ENCODE measurements at regions not wholly inside any gene's neighbourhood (a gene's known extent, or its start where the extent isn't known, plus 50 kb on each side); places are given as distances from the start of the nearest gene placed in this dataset.
"Not testable (repeated sequence)": the region's sequence is repeated elsewhere in the genome, so short reads cannot be mapped to it uniquely, and the experiment has no call there.

DNA sequence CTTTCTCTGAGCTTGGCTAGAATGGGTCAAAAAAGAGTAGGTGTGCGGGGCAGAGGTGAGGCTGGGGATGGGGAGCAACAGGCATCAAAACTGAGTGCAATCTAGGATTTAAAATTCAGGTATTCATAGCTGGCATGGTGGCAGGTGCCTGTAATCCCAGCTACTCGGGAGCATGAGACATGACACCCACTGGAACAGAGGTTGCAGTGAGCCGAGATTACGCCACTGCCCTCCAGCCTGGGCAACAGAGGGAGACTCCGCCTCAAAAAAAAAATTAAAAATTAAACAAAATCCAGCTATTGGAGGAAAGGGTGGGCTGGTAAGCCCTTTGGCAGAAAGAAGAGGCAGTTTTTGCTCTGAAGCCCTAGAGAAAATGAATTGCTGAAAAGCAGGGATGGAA is 485.8 kb upstream of the PROK2 start:
- no peaks in the 10 kb centered on the region for H3K9me3 ChIP-seq
- TF ChIP-seq, protein P1, sequence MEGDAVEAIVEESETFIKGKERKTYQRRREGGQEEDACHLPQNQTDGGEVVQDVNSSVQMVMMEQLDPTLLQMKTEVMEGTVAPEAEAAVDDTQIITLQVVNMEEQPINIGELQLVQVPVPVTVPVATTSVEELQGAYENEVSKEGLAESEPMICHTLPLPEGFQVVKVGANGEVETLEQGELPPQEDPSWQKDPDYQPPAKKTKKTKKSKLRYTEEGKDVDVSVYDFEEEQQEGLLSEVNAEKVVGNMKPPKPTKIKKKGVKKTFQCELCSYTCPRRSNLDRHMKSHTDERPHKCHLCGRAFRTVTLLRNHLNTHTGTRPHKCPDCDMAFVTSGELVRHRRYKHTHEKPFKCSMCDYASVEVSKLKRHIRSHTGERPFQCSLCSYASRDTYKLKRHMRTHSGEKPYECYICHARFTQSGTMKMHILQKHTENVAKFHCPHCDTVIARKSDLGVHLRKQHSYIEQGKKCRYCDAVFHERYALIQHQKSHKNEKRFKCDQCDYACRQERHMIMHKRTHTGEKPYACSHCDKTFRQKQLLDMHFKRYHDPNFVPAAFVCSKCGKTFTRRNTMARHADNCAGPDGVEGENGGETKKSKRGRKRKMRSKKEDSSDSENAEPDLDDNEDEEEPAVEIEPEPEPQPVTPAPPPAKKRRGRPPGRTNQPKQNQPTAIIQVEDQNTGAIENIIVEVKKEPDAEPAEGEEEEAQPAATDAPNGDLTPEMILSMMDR (IDR thresholded peaks at IDR 0.05) = no peak
- no peaks in the 10 kb centered on the region for H3K27me3 ChIP-seq
- no peak for DNase-seq
- peaks cover 0 to 40% (median 31%) of the 10 kb centered on the region in 4 donors for H3K4me1 ChIP-seq
- intact Hi-C loops (cut with DNase I; ENCODE audit: low total_unique reads) = loop anchor here (10.0 kb wide), 1 partner anchor 316 kb away; no protein-coding TSS in a partner anchor
- no peaks in the 10 kb centered on the region for H3K36me3 ChIP-seq
- H3K4me3 ChIP-seq = no peak overlapping the region
- H3K27ac ChIP-seq = no peak overlapping the region

DNA sequence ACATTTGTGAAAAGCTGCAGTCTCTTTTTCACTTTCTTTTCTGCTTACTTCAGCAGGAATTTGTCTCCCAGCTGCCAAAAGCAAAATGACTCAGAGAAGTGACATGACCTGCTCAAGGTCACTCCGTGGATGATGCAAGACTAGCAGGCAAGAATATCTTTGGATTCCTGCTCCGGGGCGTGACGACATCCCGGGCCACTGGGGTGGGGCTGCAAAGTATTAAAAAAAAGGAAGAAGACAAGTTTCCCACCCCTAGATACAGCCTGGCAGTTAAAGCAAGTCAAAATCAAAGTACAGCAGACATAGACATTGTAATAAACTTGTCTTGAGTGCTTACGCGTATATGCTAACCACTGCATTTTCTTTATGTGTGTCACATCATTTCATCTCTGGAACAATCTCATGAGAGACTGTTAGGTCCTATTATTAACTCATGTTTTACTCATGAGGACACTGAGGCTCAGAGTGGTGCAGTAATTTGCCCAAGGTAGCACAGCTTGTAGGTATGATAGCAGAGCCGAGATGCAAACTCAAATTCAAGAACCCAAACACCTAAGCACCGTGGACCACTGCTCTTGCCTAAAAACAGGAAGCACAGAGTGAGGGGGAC is 485.2 kb upstream of the PROK2 start:
- DNase-seq = peak; percentile 95 to 97
- H3K4me3 ChIP-seq = no peak overlapping the region
- H3K9me3 ChIP-seq = no peaks in the 10 kb centered on the region
- no peaks in the 10 kb centered on the region for H3K36me3 ChIP-seq
- peaks cover 0 to 36% (median 31%) of the 10 kb centered on the region in 4 donors for H3K4me1 ChIP-seq
- TF ChIP-seq, protein P1 (IDR thresholded peaks at IDR 0.05) = no peak
- H3K27ac ChIP-seq = peak overlapping the region in 1 of 2 donors; percentile 47
- intact Hi-C loops (cut with DNase I; ENCODE audit: low total_unique reads) = loop anchor here (10.0 kb wide), 1 partner anchor 315 kb away; no protein-coding TSS in a partner anchor
- no peaks in the 10 kb centered on the region for H3K27me3 ChIP-seq

GRCh38 chr3:72269475-72269874 is 484.5 kb upstream of the PROK2 start:
- H3K4me3 ChIP-seq = no peak overlapping the region
- H3K36me3 ChIP-seq = no peaks in the 10 kb centered on the region
- intact Hi-C loops (cut with DNase I; ENCODE audit: low total_unique reads) = loop anchor here (10.0 kb wide), 1 partner anchor 175 kb away; no protein-coding TSS in a partner anchor
- H3K4me1 ChIP-seq = peaks cover 0 to 29% (median 28%) of the 10 kb centered on the region in 4 donors
- TF ChIP-seq, protein P1 (IDR thresholded peaks at IDR 0.05) = no peak
- no peak for DNase-seq
- H3K9me3 ChIP-seq = no peaks in the 10 kb centered on the region
- H3K27ac ChIP-seq = peak overlapping the region; percentile 37 to 47
- no peaks in the 10 kb centered on the region for H3K27me3 ChIP-seq

GRCh38 chr3:72266921-72267524 is 482.1 kb upstream of the PROK2 start:
- not testable (repeated sequence) for H3K27ac ChIP-seq, DNase-seq, H3K9me3 ChIP-seq, H3K36me3 ChIP-seq, H3K27me3 ChIP-seq, H3K4me3 ChIP-seq
- intact Hi-C loops (cut with DNase I; ENCODE audit: low total_unique reads) = loop anchor here (10.0 kb wide), 1 partner anchor 172 kb away; no protein-coding TSS in a partner anchor
- peaks cover 0 to 33% (median 26%) of the 10 kb centered on the region in 4 donors for H3K4me1 ChIP-seq

DNA sequence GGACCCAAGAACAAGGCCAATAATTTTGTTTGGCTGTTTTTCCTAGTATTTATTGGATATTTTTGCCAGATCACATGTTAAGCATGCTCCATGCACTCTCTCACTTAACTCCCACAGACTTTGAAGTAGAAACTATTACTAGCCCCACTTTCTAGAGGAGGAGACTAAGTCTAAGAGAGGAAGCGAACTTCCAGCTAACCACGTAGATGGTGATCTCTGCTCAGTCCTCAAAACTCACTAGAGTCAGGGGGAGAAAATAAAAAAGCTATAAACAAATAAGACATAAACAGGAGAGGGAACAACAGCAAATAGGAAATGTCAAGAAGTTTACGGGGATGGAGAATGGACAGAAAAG is 481.0 kb upstream of the PROK2 start:
- Histone ChIP-seq H3K36me3 (no peaks in the 10 kb centered on the region), H3K4me3 (no peak overlapping the region), H3K27me3 (no peaks in the 10 kb centered on the region), H3K4me1 (peaks cover 0 to 37% (median 32%) of the 10 kb centered on the region in 4 donors), H3K27ac (no peak overlapping the region), H3K9me3 (no peaks in the 10 kb centered on the region)
- intact Hi-C loops (cut with DNase I; ENCODE audit: low total_unique reads) = loop anchor here (10.0 kb wide), 1 partner anchor 171 kb away; no protein-coding TSS in a partner anchor
- DNase-seq = no peak
- TF ChIP-seq, protein P1 (IDR thresholded peaks at IDR 0.05) = no peak

Measured in tibial artery (tissue), 4 donors.